ENCODE measurements at regions not wholly inside any gene's neighbourhood (a gene's known extent, or its start where the extent isn't known, plus 50 kb on each side); places are given as distances from the start of the nearest gene placed in this dataset.

DNA sequence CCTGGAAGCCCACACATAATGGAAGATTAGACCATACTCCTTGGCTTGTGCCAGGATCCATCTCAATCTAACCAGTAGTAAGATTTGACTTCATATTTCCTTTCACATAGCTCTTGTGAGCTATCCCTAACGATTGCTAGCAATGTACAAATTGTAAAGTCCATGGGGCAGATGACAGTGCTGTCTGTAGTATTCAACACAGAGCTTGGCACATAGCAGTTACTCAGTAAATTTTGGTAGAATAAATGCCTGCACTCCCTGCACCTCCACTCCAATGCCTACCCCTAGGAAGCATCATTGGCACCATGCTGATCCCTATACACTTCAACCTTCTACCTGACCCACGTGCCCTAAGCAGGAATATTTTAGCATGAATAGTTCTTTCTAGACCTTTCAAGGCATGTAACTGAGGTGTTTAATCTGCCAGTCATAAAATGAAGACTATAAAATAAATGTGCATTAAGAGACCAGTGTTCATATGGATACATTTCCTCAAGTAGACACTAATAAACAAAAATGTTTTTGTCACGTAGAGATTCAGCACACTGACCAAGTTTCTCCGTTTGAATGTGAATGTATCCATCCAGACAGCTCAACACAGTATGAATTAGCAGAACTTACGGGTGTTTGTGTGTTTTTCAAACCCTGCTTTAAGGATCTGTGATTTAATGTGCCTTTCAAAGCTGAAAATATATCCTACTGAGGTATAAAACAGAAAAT lies 98.8 kb downstream of the BMP4 start:
- TF ChIP-seq, protein P1, sequence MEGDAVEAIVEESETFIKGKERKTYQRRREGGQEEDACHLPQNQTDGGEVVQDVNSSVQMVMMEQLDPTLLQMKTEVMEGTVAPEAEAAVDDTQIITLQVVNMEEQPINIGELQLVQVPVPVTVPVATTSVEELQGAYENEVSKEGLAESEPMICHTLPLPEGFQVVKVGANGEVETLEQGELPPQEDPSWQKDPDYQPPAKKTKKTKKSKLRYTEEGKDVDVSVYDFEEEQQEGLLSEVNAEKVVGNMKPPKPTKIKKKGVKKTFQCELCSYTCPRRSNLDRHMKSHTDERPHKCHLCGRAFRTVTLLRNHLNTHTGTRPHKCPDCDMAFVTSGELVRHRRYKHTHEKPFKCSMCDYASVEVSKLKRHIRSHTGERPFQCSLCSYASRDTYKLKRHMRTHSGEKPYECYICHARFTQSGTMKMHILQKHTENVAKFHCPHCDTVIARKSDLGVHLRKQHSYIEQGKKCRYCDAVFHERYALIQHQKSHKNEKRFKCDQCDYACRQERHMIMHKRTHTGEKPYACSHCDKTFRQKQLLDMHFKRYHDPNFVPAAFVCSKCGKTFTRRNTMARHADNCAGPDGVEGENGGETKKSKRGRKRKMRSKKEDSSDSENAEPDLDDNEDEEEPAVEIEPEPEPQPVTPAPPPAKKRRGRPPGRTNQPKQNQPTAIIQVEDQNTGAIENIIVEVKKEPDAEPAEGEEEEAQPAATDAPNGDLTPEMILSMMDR (IDR thresholded peaks at IDR 0.05) = no peak
- TF ChIP-seq POLR2A (IDR thresholded peaks at IDR 0.05) = no peak

Measured in testis (tissue), 2 donors.